HK-2 (cell line): ENCODE measurements at regions not wholly inside any gene's neighbourhood (a gene's known extent, or its start where the extent isn't known, plus 50 kb on each side); places are given as distances from the start of the nearest gene placed in this dataset.
"Not testable (repeated sequence)": the region's sequence is repeated elsewhere in the genome, so short reads cannot be mapped to it uniquely, and the experiment has no call there.

Source experiments
- DNase-seq: peaks from one replicate; pipeline ENCODE4 v3.0.0-alpha.2; 2018; ENCODE audit not compliant: unreplicated experiment

GRCh38 chr21:23613014-23613413, 1994.3 kb downstream of the MRPL39 start:
- no peak for DNase-seq

- DNase-seq: no peak
Observed at GRCh38 chr21:23612210-23612609, 1995.1 kb downstream of the MRPL39 start.

GRCh38 chr21:23607782-23608431, 1999.4 kb downstream of the MRPL39 start:
- no peak for DNase-seq

- DNase-seq: no peak
Observed at GRCh38 chr21:23601549-23601948, 2005.7 kb downstream of the MRPL39 start.

GRCh38 chr21:23593582-23593981, 2013.7 kb downstream of the MRPL39 start:
- no peak for DNase-seq

GRCh38 chr21:23585419-23585818, 2021.9 kb downstream of the MRPL39 start:
- DNase-seq: no peak

- no peak for DNase-seq
Observed at GRCh38 chr21:23579573-23579972, 2027.7 kb downstream of the MRPL39 start.

GRCh38 chr21:23578027-23578426, 2029.3 kb downstream of the MRPL39 start:
- no peak for DNase-seq

GRCh38 chr21:23574932-23575331, 2032.3 kb downstream of the MRPL39 start:
- no peak for DNase-seq

- DNase-seq: not testable (repeated sequence)
Observed at GRCh38 chr21:23548924-23549323, 2058.4 kb downstream of the MRPL39 start.

GRCh38 chr21:23543333-23543732, 2063.9 kb downstream of the MRPL39 start:
- DNase-seq: no peak

- no peak for DNase-seq
Observed at GRCh38 chr21:23542097-23542496, 2065.2 kb downstream of the MRPL39 start.

GRCh38 chr21:23541571-23541970, 2065.7 kb downstream of the MRPL39 start:
- no peak for DNase-seq

GRCh38 chr21:23534850-23535249, 2072.4 kb downstream of the MRPL39 start:
- DNase-seq: no peak

GRCh38 chr21:23531444-23531843, 2075.8 kb downstream of the MRPL39 start:
- DNase-seq: no peak

GRCh38 chr21:23524685-23525084, 2082.6 kb downstream of the MRPL39 start:
- DNase-seq: no peak

GRCh38 chr21:23522751-23523150, 2084.5 kb downstream of the MRPL39 start:
- no peak for DNase-seq

GRCh38 chr21:23507501-23507900, 2099.8 kb downstream of the MRPL39 start:
- DNase-seq: no peak

- no peak for DNase-seq
Observed at GRCh38 chr21:23496729-23497128, 2110.6 kb downstream of the MRPL39 start.

- DNase-seq: no peak
Observed at GRCh38 chr21:23488245-23488644, 2119.0 kb downstream of the MRPL39 start.

GRCh38 chr21:23480591-23481270, 2126.6 kb downstream of the MRPL39 start:
- DNase-seq: no peak

GRCh38 chr21:23478381-23478780, 2128.9 kb downstream of the MRPL39 start:
- no peak for DNase-seq
